Transverse colon (tissue), 4 donors: ENCODE measurements at regions not wholly inside any gene's neighbourhood (a gene's known extent, or its start where the extent isn't known, plus 50 kb on each side); places are given as distances from the start of the nearest gene placed in this dataset.

Experiments used
- DNase-seq: peaks from one replicate; pipeline ENCODE4 v3.0.0-alpha.2; 2019
- H3K27ac ChIP-seq, 4 donors: fragments of 200-600 bp; sonication (generic); 2 replicates each; pipeline ENCODE4 v1.5.1; 2016 to 2018; ENCODE audit warnings: inconsistent platforms in 4 of 4
- H3K27me3 ChIP-seq: fragments of 200-600 bp; sonication (generic); 2 replicates; pipeline ENCODE4 v1.5.1; 2017; ENCODE audit warnings: inconsistent platforms
- H3K36me3 ChIP-seq, 4 donors: fragments of 200-600 bp; sonication (generic); 2 replicates each; pipeline ENCODE4 v1.5.1; 2017 to 2019; ENCODE audit warnings: inconsistent platforms in 4 of 4
- H3K4me1 ChIP-seq, 4 donors: fragments of 200-600 bp; sonication (generic); 2 replicates each; pipeline ENCODE4 v1.5.1; 2017 to 2020; ENCODE audit warnings: inconsistent platforms in 4 of 4
- H3K4me3 ChIP-seq, 4 donors: fragments of 200-600 bp; sonication (generic); 1 replicate in 1 of 4; 2 replicates in 3 of 4; pipeline versions ENCODE4 v1.5.1 to v1.6.1; 2017 to 2019; ENCODE audit warnings: inconsistent platforms in 4 of 4
- H3K9me3 ChIP-seq, 2 donors: fragments of 200-600 bp; sonication (generic); 2 replicates each; pipeline ENCODE4 v1.5.1; 2017 to 2019; ENCODE audit warnings: inconsistent platforms in 2 of 2
- CTCF ChIP-seq, 5 experiments: fragments of 200-600 bp in 3 of 5; fragments of 450-650 bp in 2 of 5; sonication (generic) in 3 of 5; IDR thresholded peaks; 1 replicate in 2 of 5; 2 replicates in 3 of 5; pipeline ENCODE4 v1.5.1; 2016 to 2017; ENCODE audit warnings: antibody characterized with exemption in 5 of 5, inconsistent platforms in 3 of 5, mild to moderate bottlenecking in 2 of 5, moderate library complexity in 1 of 5
- EP300 ChIP-seq: sonication (generic); formaldehyde crosslinking; IDR thresholded peaks from one replicate; pipeline ENCODE4 v1.6.1; 2017; ENCODE audit warnings: antibody characterized with exemption, low read depth
- POLR2A ChIP-seq: fragments of 450-650 bp; IDR thresholded peaks from one replicate; pipeline ENCODE4 v1.6.1; 2016; ENCODE audit warnings: antibody characterized with exemption, mild to moderate bottlenecking, moderate library complexity
- POLR2AphosphoS5 ChIP-seq, 3 donors: sonication (generic); formaldehyde crosslinking; IDR thresholded peaks; one replicate each; pipeline ENCODE4 v1.6.1; 2016; ENCODE audit warnings: antibody characterized with exemption in 3 of 3
- WGBS, 2 donors: methylation state at CpG; one replicate each; pipeline ENCODE4 v1.1.5; 2018; ENCODE audit warnings: low coverage in 1 of 2; 5-methylcytosine and 5-hydroxymethylcytosine counted together
- in situ Hi-C, 4 donors: fragments of 200-750 bp; cut with MboI; loops; one replicate each; pipeline versions ENCODE4 v1.15.0 to v1.15.1; 2017; ENCODE audit warnings: low sequenced_read_pairs in 3 of 4, low pct_ligation_motif_present in 1 of 4, low pct_unique_long_range_greater_than_20kb in 1 of 4
- intact Hi-C: fragments of 100-400 bp; cut with DNase I; formaldehyde crosslinking; loops from one replicate; pipeline ENCODE4 v1.15.1; 2023; ENCODE audit warnings: low total_unique reads

- in situ Hi-C loops (no loop called here), intact Hi-C loops (no loop called here)
- H3K36me3 ChIP-seq: no peaks in the 10 kb centered on the region
- H3K4me3 ChIP-seq: no peak overlapping the region
- H3K27ac ChIP-seq: no peak overlapping the region
- no peak for DNase-seq
- TF ChIP-seq CTCF (IDR thresholded peaks at IDR 0.05) (no peak), POLR2AphosphoS5 (IDR thresholded peaks at IDR 0.05) (no peak), EP300 (no peak), POLR2A (no peak)
- no peaks in the 10 kb centered on the region for H3K27me3 ChIP-seq
- H3K9me3 ChIP-seq: no peaks in the 10 kb centered on the region
- no peaks in the 10 kb centered on the region for H3K4me1 ChIP-seq
Measured at GRCh38 chr12:61414470-61414869, 845.7 kb upstream of the USP15 start.

GRCh38 chr12:61422786-61423185 is 837.4 kb upstream of the USP15 start:
- Histone ChIP-seq H3K9me3 (peaks cover under 1 to 4% of the 10 kb centered on the region in 2 donors), H3K27ac (no peak overlapping the region), H3K27me3 (no peaks in the 10 kb centered on the region), H3K36me3 (no peaks in the 10 kb centered on the region), H3K4me3 (no peak overlapping the region), H3K4me1 (no peaks in the 10 kb centered on the region)
- TF ChIP-seq EP300: no peak
- no peak for TF ChIP-seq CTCF (IDR thresholded peaks at IDR 0.05)
- TF ChIP-seq POLR2AphosphoS5 (IDR thresholded peaks at IDR 0.05): no peak
- TF ChIP-seq POLR2A: no peak
- intact Hi-C loops: no loop called here
- no peak for DNase-seq
- in situ Hi-C loops: no loop called here

- intact Hi-C loops: no loop called here
- Histone ChIP-seq H3K27ac (no peak overlapping the region), H3K27me3 (no peaks in the 10 kb centered on the region), H3K4me1 (no peaks in the 10 kb centered on the region), H3K36me3 (no peaks in the 10 kb centered on the region), H3K9me3 (no peaks in the 10 kb centered on the region), H3K4me3 (no peak overlapping the region)
- no peak for TF ChIP-seq EP300
- TF ChIP-seq POLR2A: no peak
- TF ChIP-seq CTCF (IDR thresholded peaks at IDR 0.05): no peak
- no peak for TF ChIP-seq POLR2AphosphoS5 (IDR thresholded peaks at IDR 0.05)
- 57 to 67% methylated on average over 1 of the region's 1 CpG for WGBS, 2 donors
- DNase-seq: no peak
- in situ Hi-C loops: no loop called here
Measured at GRCh38 chr12:61452076-61452475, 808.1 kb upstream of the USP15 start.

- in situ Hi-C loops (no loop called here), intact Hi-C loops (no loop called here)
- H3K4me3 ChIP-seq: no peak overlapping the region
- no peaks in the 10 kb centered on the region for H3K9me3 ChIP-seq
- DNase-seq: no peak
- no peaks in the 10 kb centered on the region for H3K36me3 ChIP-seq
- no peak overlapping the region for H3K27ac ChIP-seq
- TF ChIP-seq POLR2AphosphoS5 (IDR thresholded peaks at IDR 0.05) (no peak), POLR2A (no peak), CTCF (IDR thresholded peaks at IDR 0.05) (no peak), EP300 (no peak)
- H3K27me3 ChIP-seq: no peaks in the 10 kb centered on the region
- H3K4me1 ChIP-seq: no peaks in the 10 kb centered on the region
Measured at GRCh38 chr12:61487728-61488127, 772.5 kb upstream of the USP15 start.
